Endothelial cell of umbilical vein (primary cell): ENCODE measurements at regions not wholly inside any gene's neighbourhood (a gene's known extent, or its start where the extent isn't known, plus 50 kb on each side); places are given as distances from the start of the nearest gene placed in this dataset.

Experiments used
- CTCF ChIP-seq, 2 donors: IDR thresholded peaks; 1 replicate in 1 of 2; 2 replicates in 1 of 2; pipeline ENCODE4 v1.5.1; 2011; ENCODE audit warnings: low read length in 2 of 2, mild to moderate bottlenecking in 2 of 2, moderate library complexity in 2 of 2, control low read depth in 1 of 2, inconsistent platforms in 1 of 2, low read depth in 1 of 2; ENCODE audit not compliant: insufficient read depth in 1 of 2; ENCODE audit errors: extremely low read depth in 1 of 2
- EZH2 ChIP-seq: IDR thresholded peaks from 2 replicates; pipeline ENCODE4 v1.6.1; 2012; ENCODE audit warnings: borderline replicate concordance, low read depth, mild to moderate bottlenecking, moderate library complexity, low read length, inconsistent platforms; ENCODE audit not compliant: severe bottlenecking
- MAX ChIP-seq: IDR thresholded peaks from 2 replicates; pipeline ENCODE4 v1.6.1; 2011; ENCODE audit not compliant: insufficient read depth, insufficient read length
- POLR2A ChIP-seq: IDR thresholded peaks from 2 replicates; pipeline ENCODE4 v1.6.1; 2012; ENCODE audit warnings: low read depth, mild to moderate bottlenecking, control low read depth, low read length

GRCh38 chr12:108389544-108389943, 50.4 kb upstream of the CMKLR1 start:
- no peak for TF ChIP-seq CTCF (IDR thresholded peaks at IDR 0.05; ENCODE audit: extremely low read depth in 1 of 2, insufficient read depth in 1 of 2, low read depth in 1 of 2, low read length in 2 of 2)
- TF ChIP-seq POLR2A: no peak
- no peak for TF ChIP-seq MAX
- TF ChIP-seq EZH2: no peak
